ENCODE measurements at regions not wholly inside any gene's neighbourhood (a gene's known extent, or its start where the extent isn't known, plus 50 kb on each side); places are given as distances from the start of the nearest gene placed in this dataset.

DNA sequence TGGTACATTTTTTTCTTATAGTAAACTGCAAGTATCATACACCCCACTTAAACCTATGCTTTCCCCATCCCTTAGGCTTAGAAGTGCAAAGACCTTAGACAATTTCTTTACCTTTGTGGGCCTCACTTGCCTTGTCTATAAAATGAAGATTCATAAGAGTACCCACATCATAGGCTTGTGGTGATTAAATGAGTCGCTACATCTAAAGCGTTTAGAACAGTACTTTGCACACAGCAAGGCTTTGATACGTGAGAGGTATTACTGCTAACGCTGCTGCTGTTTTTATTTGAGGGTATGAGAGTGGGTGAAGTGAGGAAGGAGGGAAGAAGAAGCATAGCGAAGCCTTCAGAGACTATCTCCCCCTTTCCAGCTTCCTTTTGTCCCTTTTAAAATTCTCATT is 87.8 kb upstream of the RPS6KA3 start:
- no peak for TF ChIP-seq BDP1 (IDR thresholded peaks at IDR 0.05; ENCODE audit: insufficient read depth, insufficient read length)
- TF ChIP-seq ZNF184 (CRISPR knock-in tag; IDR thresholded peaks at IDR 0.05) = no peak
- TF ChIP-seq, protein P1, sequence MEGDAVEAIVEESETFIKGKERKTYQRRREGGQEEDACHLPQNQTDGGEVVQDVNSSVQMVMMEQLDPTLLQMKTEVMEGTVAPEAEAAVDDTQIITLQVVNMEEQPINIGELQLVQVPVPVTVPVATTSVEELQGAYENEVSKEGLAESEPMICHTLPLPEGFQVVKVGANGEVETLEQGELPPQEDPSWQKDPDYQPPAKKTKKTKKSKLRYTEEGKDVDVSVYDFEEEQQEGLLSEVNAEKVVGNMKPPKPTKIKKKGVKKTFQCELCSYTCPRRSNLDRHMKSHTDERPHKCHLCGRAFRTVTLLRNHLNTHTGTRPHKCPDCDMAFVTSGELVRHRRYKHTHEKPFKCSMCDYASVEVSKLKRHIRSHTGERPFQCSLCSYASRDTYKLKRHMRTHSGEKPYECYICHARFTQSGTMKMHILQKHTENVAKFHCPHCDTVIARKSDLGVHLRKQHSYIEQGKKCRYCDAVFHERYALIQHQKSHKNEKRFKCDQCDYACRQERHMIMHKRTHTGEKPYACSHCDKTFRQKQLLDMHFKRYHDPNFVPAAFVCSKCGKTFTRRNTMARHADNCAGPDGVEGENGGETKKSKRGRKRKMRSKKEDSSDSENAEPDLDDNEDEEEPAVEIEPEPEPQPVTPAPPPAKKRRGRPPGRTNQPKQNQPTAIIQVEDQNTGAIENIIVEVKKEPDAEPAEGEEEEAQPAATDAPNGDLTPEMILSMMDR (IDR thresholded peaks at IDR 0.05 in 2 of 3, conservative IDR thresholded peaks at IDR 0.05 in 1 of 3; ENCODE audit: insufficient read depth in 2 of 3, low read depth in 1 of 3, low read length in 3 of 3) = no peak
- no peak for TF ChIP-seq ESRRA (IDR thresholded peaks at IDR 0.05; ENCODE audit: borderline replicate concordance, low read depth)
- no peak for TF ChIP-seq KLF16 (IDR thresholded peaks at IDR 0.05)
- no peak for TF ChIP-seq DPF2 (IDR thresholded peaks at IDR 0.05)

Data from K562 (cell line).